Vagina (tissue), 2 donors: ENCODE measurements at regions not wholly inside any gene's neighbourhood (a gene's known extent, or its start where the extent isn't known, plus 50 kb on each side); places are given as distances from the start of the nearest gene placed in this dataset.

Experiments used
- POLR2A ChIP-seq, 2 donors: fragments of 450-650 bp; IDR thresholded peaks; one replicate each; pipeline ENCODE4 v1.6.1; 2017; ENCODE audit warnings: antibody characterized with exemption in 2 of 2, mild to moderate bottlenecking in 2 of 2, moderate library complexity in 2 of 2
- POLR2AphosphoS5 ChIP-seq, 2 donors: sonication (generic); formaldehyde crosslinking; IDR thresholded peaks; one replicate each; pipeline ENCODE4 v1.9.0; 2017; ENCODE audit warnings: antibody characterized with exemption in 2 of 2, mild to moderate bottlenecking in 2 of 2, low read depth in 1 of 2; ENCODE audit not compliant: insufficient read depth in 1 of 2
- TF ChIP-seq, protein P1 (sequence below), 3 experiments: fragments of 450-650 bp in 2 of 3; fragments of 200-600 bp in 1 of 3; sonication (generic) in 1 of 3; IDR thresholded peaks; one replicate each; pipeline ENCODE4 v1.5.1; 2017 to 2019; ENCODE audit warnings: antibody characterized with exemption in 3 of 3, mild to moderate bottlenecking in 2 of 3, moderate library complexity in 2 of 3

GRCh38 chr21:32878661-32879060 lies 107.1 kb upstream of the PAXBP1 start:
- TF ChIP-seq, protein P1, sequence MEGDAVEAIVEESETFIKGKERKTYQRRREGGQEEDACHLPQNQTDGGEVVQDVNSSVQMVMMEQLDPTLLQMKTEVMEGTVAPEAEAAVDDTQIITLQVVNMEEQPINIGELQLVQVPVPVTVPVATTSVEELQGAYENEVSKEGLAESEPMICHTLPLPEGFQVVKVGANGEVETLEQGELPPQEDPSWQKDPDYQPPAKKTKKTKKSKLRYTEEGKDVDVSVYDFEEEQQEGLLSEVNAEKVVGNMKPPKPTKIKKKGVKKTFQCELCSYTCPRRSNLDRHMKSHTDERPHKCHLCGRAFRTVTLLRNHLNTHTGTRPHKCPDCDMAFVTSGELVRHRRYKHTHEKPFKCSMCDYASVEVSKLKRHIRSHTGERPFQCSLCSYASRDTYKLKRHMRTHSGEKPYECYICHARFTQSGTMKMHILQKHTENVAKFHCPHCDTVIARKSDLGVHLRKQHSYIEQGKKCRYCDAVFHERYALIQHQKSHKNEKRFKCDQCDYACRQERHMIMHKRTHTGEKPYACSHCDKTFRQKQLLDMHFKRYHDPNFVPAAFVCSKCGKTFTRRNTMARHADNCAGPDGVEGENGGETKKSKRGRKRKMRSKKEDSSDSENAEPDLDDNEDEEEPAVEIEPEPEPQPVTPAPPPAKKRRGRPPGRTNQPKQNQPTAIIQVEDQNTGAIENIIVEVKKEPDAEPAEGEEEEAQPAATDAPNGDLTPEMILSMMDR (IDR thresholded peaks at IDR 0.05) = no peak
- TF ChIP-seq POLR2A (IDR thresholded peaks at IDR 0.05) (no peak), POLR2AphosphoS5 (IDR thresholded peaks at IDR 0.05; ENCODE audit: insufficient read depth in 1 of 2, low read depth in 1 of 2) (no peak)
